ENCODE measurements at regions not wholly inside any gene's neighbourhood (a gene's known extent, or its start where the extent isn't known, plus 50 kb on each side); places are given as distances from the start of the nearest gene placed in this dataset.

GRCh38 chr4:71691416-71692073 lies 92.3 kb downstream of the GC start:
- DNase-seq (ENCODE audit: low read depth), result no peak

GRCh38 chr4:71689822-71690221 lies 94.1 kb downstream of the GC start:
- DNase-seq (ENCODE audit: low read depth), result peak; percentile 6

- DNase-seq (ENCODE audit: low read depth), result peak; percentile 4
Measured at GRCh38 chr4:71687056-71687455, 96.8 kb downstream of the GC start.

GRCh38 chr4:71685975-71686374 lies 97.9 kb downstream of the GC start:
- DNase-seq (ENCODE audit: low read depth), result no peak

GRCh38 chr4:71683309-71683708 lies 100.6 kb downstream of the GC start:
- DNase-seq (ENCODE audit: low read depth), result peak; percentile 22

- DNase-seq (ENCODE audit: low read depth), result peak; percentile 8
Measured at GRCh38 chr4:71680706-71681105, 103.2 kb downstream of the GC start.

GRCh38 chr4:71677568-71677967 lies 106.3 kb downstream of the GC start:
- DNase-seq (ENCODE audit: low read depth), result no peak

- DNase-seq (ENCODE audit: low read depth), result no peak
Measured at GRCh38 chr4:71669291-71669690, 114.6 kb downstream of the GC start.

- no peak for DNase-seq (ENCODE audit: low read depth)
Measured at GRCh38 chr4:71665358-71665757, 118.5 kb downstream of the GC start.

GRCh38 chr4:71664366-71664765 lies 119.5 kb downstream of the GC start:
- no peak for DNase-seq (ENCODE audit: low read depth)

- no peak for DNase-seq (ENCODE audit: low read depth)
Measured at GRCh38 chr4:71663780-71664179, 120.1 kb downstream of the GC start.

GRCh38 chr4:71659979-71660378 lies 123.9 kb downstream of the GC start:
- DNase-seq (ENCODE audit: low read depth), result no peak

- DNase-seq (ENCODE audit: low read depth), result no peak
Measured at GRCh38 chr4:71648923-71649322, 135.0 kb downstream of the GC start.

GRCh38 chr4:71648448-71648847 lies 135.4 kb downstream of the GC start:
- DNase-seq (ENCODE audit: low read depth), result no peak

- no peak for DNase-seq (ENCODE audit: low read depth)
Measured at GRCh38 chr4:71639380-71639779, 144.5 kb downstream of the GC start.

- DNase-seq (ENCODE audit: low read depth), result peak; percentile 10
Measured at GRCh38 chr4:71635139-71635748, 148.6 kb downstream of the GC start.

GRCh38 chr4:71634364-71634763 lies 149.5 kb downstream of the GC start:
- DNase-seq (ENCODE audit: low read depth), result no peak

- no peak for DNase-seq (ENCODE audit: low read depth)
Measured at GRCh38 chr4:71630803-71631202, 153.1 kb downstream of the GC start.

- no peak for DNase-seq (ENCODE audit: low read depth)
Measured at GRCh38 chr4:71625005-71625404, 158.9 kb downstream of the GC start.

Measured in amniotic epithelial cell (primary cell).